Hepatocyte (in vitro differentiated cells): ENCODE measurements at regions not wholly inside any gene's neighbourhood (a gene's known extent, or its start where the extent isn't known, plus 50 kb on each side); places are given as distances from the start of the nearest gene placed in this dataset.

Experiments
- DNase-seq: peaks from one replicate; pipeline ENCODE4 v3.0.0-alpha.2; 2016; ENCODE audit warnings: low spot score
- H2AFZ ChIP-seq: fragments of 200-600 bp; sonication (generic); 2 replicates; pipeline ENCODE4 v1.6.0; 2016; ENCODE audit warnings: antibody characterized with exemption, mild to moderate bottlenecking
- H3K27ac ChIP-seq: fragments of 200-600 bp; sonication (generic); 2 replicates; pipeline ENCODE4 v1.5.1; 2016; ENCODE audit warnings: mild to moderate bottlenecking
- H3K27me3 ChIP-seq: fragments of 200-600 bp; sonication (generic); 2 replicates; pipeline ENCODE4 v1.6.1; 2016
- H3K36me3 ChIP-seq: fragments of 200-600 bp; sonication (generic); replicated peaks from 2 replicates; pipeline ENCODE4 v1.5.1; 2016; ENCODE audit warnings: low read depth; ENCODE audit not compliant: insufficient read depth
- H3K4me1 ChIP-seq: fragments of 200-600 bp; sonication (generic); 2 replicates; pipeline ENCODE4 v1.5.1; 2016; ENCODE audit warnings: mild to moderate bottlenecking, moderate library complexity; ENCODE audit not compliant: insufficient read depth
- H3K4me2 ChIP-seq: fragments of 200-600 bp; sonication (generic); 2 replicates; pipeline ENCODE4 v1.6.0; 2016
- H3K4me3 ChIP-seq: fragments of 200-600 bp; sonication (generic); 2 replicates; pipeline ENCODE4 v1.5.1; 2016; ENCODE audit warnings: mild to moderate bottlenecking
- H3K79me2 ChIP-seq: fragments of 200-600 bp; sonication (generic); 2 replicates; pipeline ENCODE4 v1.6.0; 2017; ENCODE audit warnings: mild to moderate bottlenecking
- H3K9me2 ChIP-seq: fragments of 200-600 bp; sonication (generic); replicated peaks from 2 replicates; pipeline ENCODE4 v1.6.0; 2017; ENCODE audit warnings: mild to moderate bottlenecking; ENCODE audit not compliant: insufficient read depth
- H3K9me3 ChIP-seq: fragments of 200-600 bp; sonication (generic); 2 replicates; pipeline ENCODE4 v1.5.1; 2016; ENCODE audit warnings: low read depth, mild to moderate bottlenecking
- H4K20me1 ChIP-seq: fragments of 200-600 bp; sonication (generic); 2 replicates; pipeline ENCODE4 v1.6.0; 2016; ENCODE audit warnings: mild to moderate bottlenecking; ENCODE audit not compliant: insufficient read depth, poor library complexity, severe bottlenecking
- EZH2 ChIP-seq: fragments of 200-600 bp; sonication (generic); IDR thresholded peaks from 2 replicates; pipeline ENCODE4 v1.6.1; 2016; ENCODE audit warnings: antibody characterized with exemption, mild to moderate bottlenecking, borderline replicate concordance
- EZH2phosphoT487 ChIP-seq: fragments of 200-600 bp; sonication (generic); IDR thresholded peaks from one replicate; pipeline ENCODE4 v1.6.1; 2018; ENCODE audit warnings: antibody characterized with exemption, mild to moderate bottlenecking, low read depth, moderate library complexity; ENCODE audit not compliant: unreplicated experiment, severe bottlenecking
- WGBS: methylation state at CpG from one replicate; pipeline ENCODE4 v1.1.6; 2016; ENCODE audit warnings: low lambda C conversion rate; ENCODE audit errors: missing lambda C conversion rate; 5-methylcytosine and 5-hydroxymethylcytosine counted together
- TF ChIP-seq, protein P1 (sequence below): fragments of 200-600 bp; sonication (generic); IDR thresholded peaks from 2 replicates; pipeline ENCODE4 v1.5.1; 2016; ENCODE audit warnings: antibody characterized with exemption, mild to moderate bottlenecking; ENCODE audit not compliant: poor library complexity

GRCh38 chr15:95829062-95829461 lies 501.4 kb upstream of the NR2F2 start:
- H3K79me2 ChIP-seq = no peaks in the 10 kb centered on the region

DNA sequence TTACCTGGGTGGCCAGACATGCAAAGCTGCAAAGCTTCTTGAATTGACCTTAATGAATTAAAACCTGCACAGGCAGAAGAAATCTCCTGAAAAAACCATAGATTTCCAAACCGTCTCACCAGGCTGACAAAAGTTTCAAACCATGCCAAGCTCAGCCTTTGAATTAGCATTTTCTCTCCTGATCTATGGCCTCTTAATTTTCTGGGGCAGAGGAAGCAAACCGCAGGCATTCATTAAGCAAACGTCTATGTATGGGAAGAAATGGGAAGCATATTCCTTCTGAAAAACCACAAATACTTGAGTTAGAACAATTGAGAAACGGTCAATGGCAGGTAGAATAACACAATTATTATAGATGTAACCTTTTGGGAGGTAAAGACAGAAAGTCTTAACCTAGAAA lies 500.2 kb upstream of the NR2F2 start:
- Histone ChIP-seq H2AFZ (no peak overlapping the region), H3K36me3 (no peaks in the 10 kb centered on the region), H3K4me3 (no peak overlapping the region), H3K9me2 (no peaks in the 10 kb centered on the region), H4K20me1 (no peaks in the 10 kb centered on the region), H3K4me1 (peaks cover 5% of the 10 kb centered on the region), H3K79me2 (no peaks in the 10 kb centered on the region), H3K9me3 (no peaks in the 10 kb centered on the region), H3K4me2 (no peak overlapping the region), H3K27me3 (no peaks in the 10 kb centered on the region), H3K27ac (no peak overlapping the region)
- DNase-seq = no peak
- TF ChIP-seq, protein P1, sequence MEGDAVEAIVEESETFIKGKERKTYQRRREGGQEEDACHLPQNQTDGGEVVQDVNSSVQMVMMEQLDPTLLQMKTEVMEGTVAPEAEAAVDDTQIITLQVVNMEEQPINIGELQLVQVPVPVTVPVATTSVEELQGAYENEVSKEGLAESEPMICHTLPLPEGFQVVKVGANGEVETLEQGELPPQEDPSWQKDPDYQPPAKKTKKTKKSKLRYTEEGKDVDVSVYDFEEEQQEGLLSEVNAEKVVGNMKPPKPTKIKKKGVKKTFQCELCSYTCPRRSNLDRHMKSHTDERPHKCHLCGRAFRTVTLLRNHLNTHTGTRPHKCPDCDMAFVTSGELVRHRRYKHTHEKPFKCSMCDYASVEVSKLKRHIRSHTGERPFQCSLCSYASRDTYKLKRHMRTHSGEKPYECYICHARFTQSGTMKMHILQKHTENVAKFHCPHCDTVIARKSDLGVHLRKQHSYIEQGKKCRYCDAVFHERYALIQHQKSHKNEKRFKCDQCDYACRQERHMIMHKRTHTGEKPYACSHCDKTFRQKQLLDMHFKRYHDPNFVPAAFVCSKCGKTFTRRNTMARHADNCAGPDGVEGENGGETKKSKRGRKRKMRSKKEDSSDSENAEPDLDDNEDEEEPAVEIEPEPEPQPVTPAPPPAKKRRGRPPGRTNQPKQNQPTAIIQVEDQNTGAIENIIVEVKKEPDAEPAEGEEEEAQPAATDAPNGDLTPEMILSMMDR = no peak
- no peak for TF ChIP-seq EZH2
- no peak for TF ChIP-seq EZH2phosphoT487
- WGBS = 93% methylated on average over 4 of the region's 4 CpGs

More at GRCh38 chr15:95829062-95829461, 501.4 kb upstream of the NR2F2 start:
- Histone ChIP-seq H4K20me1 (no peaks in the 10 kb centered on the region), H3K4me3 (no peak overlapping the region), H3K9me3 (no peaks in the 10 kb centered on the region), H3K4me2 (no peak overlapping the region), H3K36me3 (no peaks in the 10 kb centered on the region), H2AFZ (no peak overlapping the region), H3K4me1 (peaks cover 5% of the 10 kb centered on the region), H3K27ac (no peak overlapping the region), H3K27me3 (no peaks in the 10 kb centered on the region), H3K9me2 (no peaks in the 10 kb centered on the region)
- WGBS = 86% methylated on average over 5 of the region's 5 CpGs
- TF ChIP-seq EZH2phosphoT487 (no peak), EZH2 (no peak)
- TF ChIP-seq, protein P1 = no peak
- no peak for DNase-seq

DNA sequence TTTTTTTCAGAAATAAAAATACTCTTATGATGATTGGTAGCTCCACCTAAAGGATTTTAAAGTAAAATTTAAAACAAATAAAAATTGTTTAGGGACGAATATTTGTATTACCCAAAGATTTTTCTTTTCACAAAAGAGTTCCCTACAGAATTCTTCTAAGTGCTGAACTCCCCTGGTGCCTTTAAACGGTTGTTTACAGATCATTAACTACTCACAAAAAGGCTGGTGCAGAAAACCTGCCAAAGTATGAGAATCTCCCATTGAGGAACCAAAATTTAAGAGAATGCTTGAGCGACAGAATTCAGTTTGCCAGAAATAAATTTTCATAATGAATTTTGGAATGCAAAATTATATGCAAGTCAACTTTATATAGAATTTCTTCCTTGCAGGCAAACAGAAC lies 497.8 kb upstream of the NR2F2 start:
- H3K36me3 ChIP-seq = no peaks in the 10 kb centered on the region
- TF ChIP-seq EZH2 (no peak), EZH2phosphoT487 (no peak)
- TF ChIP-seq, protein P1 = no peak
- 53% methylated on average over 3 of the region's 3 CpGs for WGBS
- H3K27ac ChIP-seq = no peak overlapping the region
- no peak overlapping the region for H3K4me2 ChIP-seq
- H2AFZ ChIP-seq = no peak overlapping the region
- no peaks in the 10 kb centered on the region for H3K27me3 ChIP-seq
- H3K4me3 ChIP-seq = no peak overlapping the region
- H3K4me1 ChIP-seq = no peaks in the 10 kb centered on the region
- no peak for DNase-seq
- H3K9me3 ChIP-seq = no peaks in the 10 kb centered on the region
- H4K20me1 ChIP-seq = no peaks in the 10 kb centered on the region
- H3K79me2 ChIP-seq = no peaks in the 10 kb centered on the region
- H3K9me2 ChIP-seq = no peaks in the 10 kb centered on the region
